T-helper 17 cell (primary cell): ENCODE measurements at regions not wholly inside any gene's neighbourhood (a gene's known extent, or its start where the extent isn't known, plus 50 kb on each side); places are given as distances from the start of the nearest gene placed in this dataset.
A peak's percentile ranks its signal among the peaks of the same experiment; 100 is the strongest.

ENCODE experiments used
- ATAC-seq: fragments of 150-1000 bp; cut with Tn5 transposase; 2 replicates; pipeline ENCODE4 v1.10.0; 2021; ENCODE audit warnings: mild to moderate bottlenecking, moderate library complexity
- DNase-seq, 3 donors: peaks; one replicate each; pipeline versions ENCODE4 v3.0.0 to v3.0.0-alpha.2; 2020 to 2021
- H3K9me3 ChIP-seq: one replicate; pipeline ENCODE4 v1.7.0; 2013; ENCODE audit warnings: low read length, mild to moderate bottlenecking; ENCODE audit not compliant: control insufficient read depth, poor library complexity, severe bottlenecking
- H3K27ac Mint-ChIP-seq: one replicate; pipeline ENCODE4 v1.8.0; 2022; ENCODE audit warnings: mild to moderate bottlenecking, moderate library complexity, mixed read lengths
- H3K27me3 Mint-ChIP-seq: one replicate; pipeline ENCODE4 v1.8.0; 2022; ENCODE audit warnings: mixed read lengths
- H3K36me3 Mint-ChIP-seq: one replicate; pipeline ENCODE4 v1.8.0; 2022; ENCODE audit warnings: low read depth, mixed read lengths
- H3K4me1 Mint-ChIP-seq: one replicate; pipeline ENCODE4 v1.8.0; 2022; ENCODE audit warnings: mild to moderate bottlenecking, mixed read lengths
- H3K4me3 Mint-ChIP-seq: one replicate; pipeline ENCODE4 v1.8.0; 2022; ENCODE audit warnings: mild to moderate bottlenecking, moderate library complexity, mixed read lengths

GRCh38 chr1:25079048-25079447 is 149.0 kb upstream of the RUNX3 start:
- no peak overlapping the region for H3K4me3 Mint-ChIP-seq
- peaks cover 6% of the 10 kb centered on the region for H3K27me3 Mint-ChIP-seq
- H3K4me1 Mint-ChIP-seq = peaks cover 6% of the 10 kb centered on the region
- no peaks in the 10 kb centered on the region for H3K36me3 Mint-ChIP-seq
- H3K9me3 ChIP-seq = no peaks in the 10 kb centered on the region
- DNase-seq (no peak), ATAC-seq (no peak)
- H3K27ac Mint-ChIP-seq = no peak overlapping the region

DNA sequence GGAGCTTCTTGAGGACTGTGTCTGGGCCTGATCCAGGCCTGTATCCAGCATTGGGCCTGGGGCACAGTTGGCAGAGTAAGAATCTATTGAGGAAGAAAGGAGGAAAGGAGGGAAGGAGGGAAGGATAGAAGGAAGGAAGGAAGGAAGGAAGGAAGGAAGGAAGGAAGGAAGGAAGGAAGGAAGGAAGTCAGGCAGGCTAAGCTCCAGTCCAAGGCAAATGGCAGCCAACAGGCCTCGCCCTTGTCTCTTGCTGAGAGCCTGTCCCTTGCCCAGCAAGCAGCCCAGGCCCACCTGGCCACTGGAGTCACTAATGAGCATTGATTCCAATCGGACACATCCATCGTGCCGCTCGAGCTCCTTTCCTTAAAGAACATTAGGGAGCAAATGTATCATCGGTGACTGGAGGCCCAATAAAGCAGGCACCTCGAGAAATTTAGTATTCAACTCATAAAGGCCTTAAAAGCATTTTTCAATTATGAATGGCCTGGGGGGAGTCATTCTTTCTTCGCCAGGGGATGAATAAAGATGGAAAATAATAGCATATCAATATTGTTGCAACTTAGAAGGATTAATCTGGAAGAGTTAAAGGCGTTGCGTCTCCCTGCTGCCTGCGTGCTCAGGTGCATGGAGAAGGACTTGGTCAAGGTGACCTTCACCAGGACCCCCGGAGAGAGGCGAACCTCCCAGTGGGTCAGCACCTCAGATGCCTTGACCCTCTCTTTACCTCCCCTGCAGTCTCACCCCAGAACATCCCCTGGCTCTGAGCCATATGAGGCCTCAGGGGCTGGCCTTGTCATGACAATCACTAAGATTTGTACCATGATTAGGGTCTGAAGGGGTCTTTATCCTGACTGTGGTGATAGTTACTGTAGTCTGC is 144.5 kb upstream of the RUNX3 start:
- DNase-seq (no peak), ATAC-seq (no peak)
- Mint-ChIP-seq H3K27ac (no peak overlapping the region), H3K27me3 (no peaks in the 10 kb centered on the region), H3K4me3 (no peak overlapping the region), H3K4me1 (peaks cover 2% of the 10 kb centered on the region), H3K36me3 (no peaks in the 10 kb centered on the region)
- no peaks in the 10 kb centered on the region for H3K9me3 ChIP-seq

DNA sequence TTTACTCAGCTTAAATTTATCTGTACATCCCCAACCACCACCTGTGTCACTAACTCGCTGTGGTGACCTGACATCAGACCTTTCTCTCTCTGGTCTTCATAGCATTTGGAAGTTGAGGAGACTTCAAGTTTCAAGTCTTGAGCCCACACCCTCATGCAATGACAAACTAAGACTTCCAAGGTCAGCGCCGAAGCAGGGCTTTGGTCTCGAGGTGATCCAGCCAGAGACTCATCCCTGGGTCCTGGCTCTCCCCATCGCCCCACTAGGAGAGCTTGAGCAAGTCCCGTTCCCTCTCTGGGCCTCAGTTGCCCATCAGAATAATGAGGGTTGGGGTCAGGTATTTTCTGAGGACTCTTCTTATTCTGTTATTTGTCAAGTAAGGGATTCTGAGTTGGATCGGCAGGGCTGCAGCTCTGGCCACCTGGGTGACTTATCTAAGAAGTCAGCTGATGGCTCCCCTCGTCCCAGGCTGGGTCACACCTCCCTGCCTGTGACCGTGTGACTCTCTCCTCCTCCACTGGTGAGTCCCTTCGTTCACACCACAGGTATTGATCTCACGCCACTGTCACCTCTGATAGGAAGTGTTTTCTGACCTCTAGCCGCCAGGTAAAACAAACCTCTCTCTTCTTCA is 143.7 kb upstream of the RUNX3 start:
- Mint-ChIP-seq H3K4me1 (peaks cover 2% of the 10 kb centered on the region), H3K4me3 (no peak overlapping the region), H3K27me3 (no peaks in the 10 kb centered on the region), H3K27ac (no peak overlapping the region), H3K36me3 (no peaks in the 10 kb centered on the region)
- ATAC-seq (no peak), DNase-seq (no peak)
- H3K9me3 ChIP-seq = no peaks in the 10 kb centered on the region

DNA sequence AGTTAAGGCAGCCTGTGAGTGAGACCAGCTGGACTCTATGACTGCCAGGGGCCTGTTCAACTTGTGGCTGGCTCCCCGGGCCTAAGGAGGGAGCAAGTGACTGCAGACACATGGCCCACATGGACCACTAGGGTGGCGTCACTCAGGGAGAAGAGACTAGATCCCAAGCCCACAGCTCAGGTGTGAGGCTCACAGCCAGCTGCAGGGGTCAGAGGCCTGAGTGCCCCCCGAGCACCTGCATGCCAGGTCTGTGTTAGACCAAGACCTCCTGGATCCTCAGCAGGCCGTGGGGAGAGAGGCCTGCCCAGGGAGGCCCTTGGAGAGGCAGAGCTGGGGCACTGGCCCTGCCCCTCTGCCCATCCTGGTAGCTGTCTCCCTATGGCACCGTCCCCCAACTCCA is 142.4 kb upstream of the RUNX3 start:
- H3K4me1 Mint-ChIP-seq = peaks cover 2% of the 10 kb centered on the region
- no peak for ATAC-seq
- H3K9me3 ChIP-seq = no peaks in the 10 kb centered on the region
- no peaks in the 10 kb centered on the region for H3K36me3 Mint-ChIP-seq
- no peak for DNase-seq
- H3K27me3 Mint-ChIP-seq = no peaks in the 10 kb centered on the region
- no peak overlapping the region for H3K4me3 Mint-ChIP-seq
- H3K27ac Mint-ChIP-seq = peak overlapping the region; percentile 21

GRCh38 chr1:25068829-25069228 is 138.8 kb upstream of the RUNX3 start:
- H3K9me3 ChIP-seq = no peaks in the 10 kb centered on the region
- H3K4me1 Mint-ChIP-seq = peaks cover 2% of the 10 kb centered on the region
- no peaks in the 10 kb centered on the region for H3K27me3 Mint-ChIP-seq
- ATAC-seq (no peak), DNase-seq (no peak)
- H3K4me3 Mint-ChIP-seq = no peak overlapping the region
- no peaks in the 10 kb centered on the region for H3K36me3 Mint-ChIP-seq
- no peak overlapping the region for H3K27ac Mint-ChIP-seq

DNA sequence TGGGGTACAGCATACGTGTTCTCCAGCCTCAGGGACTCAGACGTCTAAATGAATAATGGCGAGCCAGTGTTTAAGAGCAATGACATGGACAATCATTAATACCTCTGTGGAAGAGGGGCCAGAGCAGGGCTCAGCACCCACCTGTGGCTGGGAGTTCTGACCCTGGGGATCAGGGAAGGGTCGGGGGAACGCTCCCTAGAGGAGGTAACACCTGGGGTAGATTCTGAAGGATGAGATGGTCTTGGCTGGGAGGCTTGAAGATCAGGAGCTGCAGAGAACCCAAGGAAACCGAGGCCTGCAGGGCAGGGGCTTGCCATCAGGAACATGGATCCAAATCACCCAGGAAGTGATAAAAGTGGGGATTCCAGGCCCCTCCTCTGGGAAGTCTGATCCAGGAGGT is 138.2 kb upstream of the RUNX3 start:
- H3K4me1 Mint-ChIP-seq = peaks cover 2% of the 10 kb centered on the region
- no peak overlapping the region for H3K27ac Mint-ChIP-seq
- H3K36me3 Mint-ChIP-seq = no peaks in the 10 kb centered on the region
- no peak overlapping the region for H3K4me3 Mint-ChIP-seq
- no peak for ATAC-seq
- H3K9me3 ChIP-seq = no peaks in the 10 kb centered on the region
- H3K27me3 Mint-ChIP-seq = no peaks in the 10 kb centered on the region
- DNase-seq = no peak

DNA sequence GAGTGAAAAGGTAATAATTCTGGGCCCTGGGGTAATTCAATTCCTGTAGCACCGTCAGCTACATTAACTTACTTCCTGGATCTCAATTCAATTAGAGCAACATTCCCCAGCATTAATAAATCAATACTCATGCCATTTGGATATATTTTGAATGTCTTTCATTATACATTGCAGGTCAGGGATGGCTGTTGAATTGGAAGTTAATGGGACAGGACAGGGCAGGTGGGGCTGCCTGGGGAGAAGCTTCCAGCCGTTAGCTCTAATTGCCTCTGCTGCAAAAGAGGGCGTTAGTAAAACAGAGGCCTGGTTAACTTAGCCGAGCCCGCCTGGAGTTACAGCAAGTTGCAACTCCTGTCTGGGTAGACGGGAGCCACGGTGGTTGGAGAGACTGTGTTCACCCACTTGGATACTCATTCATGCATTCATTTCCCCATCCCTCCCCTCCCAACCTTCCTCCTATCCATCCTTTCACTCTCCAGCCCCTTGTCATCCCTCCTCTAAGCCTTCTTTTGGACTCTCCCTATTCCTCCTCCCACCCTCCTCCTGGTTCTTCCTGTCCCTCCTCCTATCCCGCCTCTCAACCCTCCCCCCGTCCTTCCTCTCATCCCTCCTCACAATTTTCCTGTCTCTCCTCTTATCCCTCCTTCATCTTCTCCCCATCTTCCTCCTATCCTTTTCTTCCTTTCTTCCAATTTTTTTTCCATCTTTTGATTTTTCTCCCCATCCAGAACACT is 137.6 kb upstream of the RUNX3 start:
- H3K27me3 Mint-ChIP-seq = no peaks in the 10 kb centered on the region
- peaks cover 2% of the 10 kb centered on the region for H3K4me1 Mint-ChIP-seq
- ATAC-seq (no peak), DNase-seq (no peak)
- H3K4me3 Mint-ChIP-seq = no peak overlapping the region
- H3K36me3 Mint-ChIP-seq = no peaks in the 10 kb centered on the region
- H3K9me3 ChIP-seq = no peaks in the 10 kb centered on the region
- H3K27ac Mint-ChIP-seq = no peak overlapping the region

- Mint-ChIP-seq H3K4me3 (no peak overlapping the region), H3K4me1 (peaks cover 2% of the 10 kb centered on the region), H3K27me3 (peaks cover 1% of the 10 kb centered on the region), H3K36me3 (no peaks in the 10 kb centered on the region), H3K27ac (no peak overlapping the region)
- no peak for DNase-seq
- no peak for ATAC-seq
- no peaks in the 10 kb centered on the region for H3K9me3 ChIP-seq
These were observed 136.8 kb upstream of the RUNX3 start for GRCh38 chr1:25066731-25067517.

- Mint-ChIP-seq H3K4me1 (peaks cover 2% of the 10 kb centered on the region), H3K4me3 (no peak overlapping the region), H3K27me3 (peaks cover 6% of the 10 kb centered on the region), H3K36me3 (no peaks in the 10 kb centered on the region), H3K27ac (no peak overlapping the region)
- DNase-seq = no peak
- H3K9me3 ChIP-seq = no peaks in the 10 kb centered on the region
- no peak for ATAC-seq
These were observed 136.2 kb upstream of the RUNX3 start for GRCh38 chr1:25066256-25066655.

GRCh38 chr1:25065795-25066238 is 135.7 kb upstream of the RUNX3 start:
- Mint-ChIP-seq H3K4me1 (peaks cover 2% of the 10 kb centered on the region), H3K36me3 (no peaks in the 10 kb centered on the region), H3K27ac (no peak overlapping the region), H3K4me3 (no peak overlapping the region), H3K27me3 (peaks cover 6% of the 10 kb centered on the region)
- no peak for ATAC-seq
- H3K9me3 ChIP-seq = no peaks in the 10 kb centered on the region
- no peak for DNase-seq

- Mint-ChIP-seq H3K27ac (no peak overlapping the region), H3K36me3 (no peaks in the 10 kb centered on the region), H3K4me3 (no peak overlapping the region), H3K4me1 (peaks cover 2% of the 10 kb centered on the region), H3K27me3 (peaks cover 6% of the 10 kb centered on the region)
- ATAC-seq (no peak), DNase-seq (no peak)
- H3K9me3 ChIP-seq = no peaks in the 10 kb centered on the region
These were observed 135.2 kb upstream of the RUNX3 start for GRCh38 chr1:25065321-25065721.

DNA sequence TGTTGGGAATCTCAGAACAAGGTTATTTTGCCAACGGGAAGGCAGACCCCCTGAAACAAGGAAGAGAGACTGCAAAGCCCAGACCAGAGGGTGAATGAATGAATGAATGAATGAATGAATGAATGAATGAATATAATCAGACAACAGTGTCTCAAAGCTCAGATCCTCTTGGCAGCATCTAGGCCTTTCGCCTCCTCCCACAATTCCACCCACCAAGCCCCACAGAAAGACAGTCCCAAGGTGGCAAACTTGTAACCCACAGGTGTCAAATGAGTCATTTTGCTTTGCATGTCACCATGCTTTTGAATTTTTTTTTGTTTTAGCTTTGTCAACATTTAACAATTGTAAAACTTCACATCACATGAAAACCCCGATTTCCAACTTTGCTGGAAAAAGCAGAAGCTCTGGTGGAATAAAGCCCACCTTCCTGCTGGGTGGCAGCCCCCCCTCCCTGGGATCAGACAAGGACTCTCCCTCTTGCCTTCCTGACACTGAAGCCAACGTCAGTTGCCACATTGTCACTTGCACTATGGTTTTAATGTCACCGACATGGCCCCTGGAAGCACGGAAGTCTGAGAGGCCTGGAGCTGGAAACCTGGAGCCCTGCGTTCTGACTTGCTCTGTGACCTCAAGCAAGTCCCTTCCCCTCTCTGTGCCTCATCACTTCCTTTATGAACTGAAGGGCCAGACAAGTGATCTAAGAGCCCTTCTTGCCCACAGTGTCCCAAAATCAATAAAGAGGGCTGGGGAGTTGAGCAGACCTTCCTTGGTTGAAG is 134.6 kb upstream of the RUNX3 start:
- H3K4me3 Mint-ChIP-seq = no peak overlapping the region
- DNase-seq = no peak
- H3K4me1 Mint-ChIP-seq = peaks cover 2% of the 10 kb centered on the region

More for the DNA sequence above, 134.6 kb upstream of the RUNX3 start:
- no peaks in the 10 kb centered on the region for H3K9me3 ChIP-seq
- no peaks in the 10 kb centered on the region for H3K36me3 Mint-ChIP-seq
- ATAC-seq = no peak
- no peak overlapping the region for H3K27ac Mint-ChIP-seq
- peaks cover 6% of the 10 kb centered on the region for H3K27me3 Mint-ChIP-seq
